ENCODE measurements at regions not wholly inside any gene's neighbourhood (a gene's known extent, or its start where the extent isn't known, plus 50 kb on each side); places are given as distances from the start of the nearest gene placed in this dataset.

DNA sequence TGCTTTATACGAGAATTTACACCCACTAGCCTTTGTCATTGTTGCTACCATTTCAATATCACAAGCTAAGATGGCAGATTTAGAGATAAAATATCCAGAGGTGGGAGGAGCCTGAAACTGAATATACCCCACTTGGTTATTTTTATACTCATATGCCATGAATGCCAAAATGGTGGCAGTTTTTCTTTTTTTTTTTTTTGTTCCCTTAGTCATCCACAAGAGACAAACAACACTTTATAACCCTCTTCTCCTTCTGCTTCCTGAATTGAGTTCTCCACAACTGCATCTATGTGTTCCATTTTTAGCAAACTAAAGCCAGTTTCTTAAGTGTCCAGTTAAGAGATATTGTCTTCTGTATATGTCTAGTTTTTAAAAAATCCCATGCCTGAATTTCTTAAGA lies 558.4 kb downstream of the LMO4 start:
- POLR2A ChIA-PET, result no interaction called here
- CTCF ChIA-PET, result interaction anchor here (0.7 kb wide), 1 partner anchor 156 kb away, joined by 3 read pairs; no protein-coding TSS in a partner anchor
- no peak for ATAC-seq
- H3K27ac Mint-ChIP-seq, result no peak overlapping the region
- DNase-seq (ENCODE audit: low spot score), result no peak
- peaks cover 10% of the 10 kb centered on the region for H3K4me1 Mint-ChIP-seq
- peaks cover 2% of the 10 kb centered on the region; the same call in 1 of the 2 replicates for H3K36me3 Mint-ChIP-seq
- TF ChIP-seq ESRRA (CRISPR knock-in tag; IDR thresholded peaks at IDR 0.05; ENCODE audit: borderline replicate concordance) (no peak), EMX1 (CRISPR knock-in tag; IDR thresholded peaks at IDR 0.05) (no peak), ZNF138 (CRISPR knock-in tag; conservative IDR thresholded peaks at IDR 0.05) (no peak), ZNF423 (CRISPR knock-in tag; IDR thresholded peaks at IDR 0.05) (no peak), OVOL2 (CRISPR knock-in tag; IDR thresholded peaks at IDR 0.05; ENCODE audit: borderline replicate concordance) (no peak), TEAD1 (CRISPR knock-in tag; IDR thresholded peaks at IDR 0.05) (no peak), GRHL2 (CRISPR knock-in tag; IDR thresholded peaks at IDR 0.05; ENCODE audit: insufficient replicate concordance, severe bottlenecking) (no peak), MLX (CRISPR knock-in tag; IDR thresholded peaks at IDR 0.05) (no peak), ZNF317 (CRISPR knock-in tag; IDR thresholded peaks at IDR 0.05; ENCODE audit: borderline replicate concordance, low read depth) (no peak), SMAD4 (CRISPR knock-in tag; IDR thresholded peaks at IDR 0.05) (no peak), ZMAT4 (CRISPR knock-in tag; IDR thresholded peaks at IDR 0.05) (no peak), ATF2 (CRISPR knock-in tag; IDR thresholded peaks at IDR 0.05; ENCODE audit: borderline replicate concordance, low read depth) (no peak), ETV6 (CRISPR knock-in tag; IDR thresholded peaks at IDR 0.05) (no peak), NFATC4 (CRISPR knock-in tag; IDR thresholded peaks at IDR 0.05) (no peak)
- TF ChIP-seq, protein P1, sequence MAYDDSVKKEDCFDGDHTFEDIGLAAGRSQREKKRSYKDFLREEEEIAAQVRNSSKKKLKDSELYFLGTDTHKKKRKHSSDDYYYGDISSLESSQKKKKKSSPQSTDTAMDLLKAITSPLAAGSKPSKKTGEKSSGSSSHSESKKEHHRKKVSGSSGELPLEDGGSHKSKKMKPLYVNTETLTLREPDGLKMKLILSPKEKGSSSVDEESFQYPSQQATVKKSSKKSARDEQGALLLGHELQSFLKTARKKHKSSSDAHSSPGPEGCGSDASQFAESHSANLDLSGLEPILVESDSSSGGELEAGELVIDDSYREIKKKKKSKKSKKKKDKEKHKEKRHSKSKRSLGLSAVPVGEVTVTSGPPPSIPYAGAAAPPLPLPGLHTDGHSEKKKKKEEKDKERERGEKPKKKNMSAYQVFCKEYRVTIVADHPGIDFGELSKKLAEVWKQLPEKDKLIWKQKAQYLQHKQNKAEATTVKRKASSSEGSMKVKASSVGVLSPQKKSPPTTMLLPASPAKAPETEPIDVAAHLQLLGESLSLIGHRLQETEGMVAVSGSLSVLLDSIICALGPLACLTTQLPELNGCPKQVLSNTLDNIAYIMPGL (CRISPR knock-in tag; IDR thresholded peaks at IDR 0.05), result no peak
- TF ChIP-seq, protein P2, sequence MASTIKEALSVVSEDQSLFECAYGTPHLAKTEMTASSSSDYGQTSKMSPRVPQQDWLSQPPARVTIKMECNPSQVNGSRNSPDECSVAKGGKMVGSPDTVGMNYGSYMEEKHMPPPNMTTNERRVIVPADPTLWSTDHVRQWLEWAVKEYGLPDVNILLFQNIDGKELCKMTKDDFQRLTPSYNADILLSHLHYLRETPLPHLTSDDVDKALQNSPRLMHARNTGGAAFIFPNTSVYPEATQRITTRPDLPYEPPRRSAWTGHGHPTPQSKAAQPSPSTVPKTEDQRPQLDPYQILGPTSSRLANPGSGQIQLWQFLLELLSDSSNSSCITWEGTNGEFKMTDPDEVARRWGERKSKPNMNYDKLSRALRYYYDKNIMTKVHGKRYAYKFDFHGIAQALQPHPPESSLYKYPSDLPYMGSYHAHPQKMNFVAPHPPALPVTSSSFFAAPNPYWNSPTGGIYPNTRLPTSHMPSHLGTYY (CRISPR knock-in tag; IDR thresholded peaks at IDR 0.05), result no peak
- TF ChIP-seq, protein P3, sequence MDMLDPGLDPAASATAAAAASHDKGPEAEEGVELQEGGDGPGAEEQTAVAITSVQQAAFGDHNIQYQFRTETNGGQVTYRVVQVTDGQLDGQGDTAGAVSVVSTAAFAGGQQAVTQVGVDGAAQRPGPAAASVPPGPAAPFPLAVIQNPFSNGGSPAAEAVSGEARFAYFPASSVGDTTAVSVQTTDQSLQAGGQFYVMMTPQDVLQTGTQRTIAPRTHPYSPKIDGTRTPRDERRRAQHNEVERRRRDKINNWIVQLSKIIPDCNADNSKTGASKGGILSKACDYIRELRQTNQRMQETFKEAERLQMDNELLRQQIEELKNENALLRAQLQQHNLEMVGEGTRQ (CRISPR knock-in tag; IDR thresholded peaks at IDR 0.05), result no peak
- TF ChIP-seq, protein P4, sequence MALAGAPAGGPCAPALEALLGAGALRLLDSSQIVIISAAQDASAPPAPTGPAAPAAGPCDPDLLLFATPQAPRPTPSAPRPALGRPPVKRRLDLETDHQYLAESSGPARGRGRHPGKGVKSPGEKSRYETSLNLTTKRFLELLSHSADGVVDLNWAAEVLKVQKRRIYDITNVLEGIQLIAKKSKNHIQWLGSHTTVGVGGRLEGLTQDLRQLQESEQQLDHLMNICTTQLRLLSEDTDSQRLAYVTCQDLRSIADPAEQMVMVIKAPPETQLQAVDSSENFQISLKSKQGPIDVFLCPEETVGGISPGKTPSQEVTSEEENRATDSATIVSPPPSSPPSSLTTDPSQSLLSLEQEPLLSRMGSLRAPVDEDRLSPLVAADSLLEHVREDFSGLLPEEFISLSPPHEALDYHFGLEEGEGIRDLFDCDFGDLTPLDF (CRISPR knock-in tag; IDR thresholded peaks at IDR 0.05), result no peak
- no peaks in the 10 kb centered on the region for H3K9me3 Mint-ChIP-seq
- H3K27me3 Mint-ChIP-seq (ENCODE audit: low read depth), result no peaks in the 10 kb centered on the region
- no peak overlapping the region for H3K4me3 Mint-ChIP-seq

- Mint-ChIP-seq H3K4me3 (no peak overlapping the region), H3K9me3 (no peaks in the 10 kb centered on the region), H3K36me3 (peaks cover 2% of the 10 kb centered on the region; the same call in 1 of the 2 replicates), H3K27me3 (ENCODE audit: low read depth) (no peaks in the 10 kb centered on the region), H3K4me1 (peaks cover 10% of the 10 kb centered on the region), H3K27ac (no peak overlapping the region)
- ChIA-PET POLR2A (no interaction called here), CTCF (no interaction called here)
- DNase-seq (ENCODE audit: low spot score), result no peak
- no peak for ATAC-seq
- no peak for TF ChIP-seq CBFB (CRISPR knock-in tag; IDR thresholded peaks at IDR 0.05; ENCODE audit: low read depth)
- TF ChIP-seq ZNF232 (CRISPR knock-in tag; IDR thresholded peaks at IDR 0.05), result no peak
- no peak for TF ChIP-seq PRRX2 (CRISPR knock-in tag; IDR thresholded peaks at IDR 0.05)
- TF ChIP-seq ZBTB21 (CRISPR knock-in tag; IDR thresholded peaks at IDR 0.05; ENCODE audit: borderline replicate concordance), result no peak
- TF ChIP-seq ARID4B (CRISPR knock-in tag; IDR thresholded peaks at IDR 0.05; ENCODE audit: borderline replicate concordance), result no peak
- TF ChIP-seq SMAD3 (CRISPR knock-in tag; IDR thresholded peaks at IDR 0.05; ENCODE audit: borderline replicate concordance), result no peak
Observed at GRCh38 chr1:87888446-87888845, 559.8 kb downstream of the LMO4 start.
